ENCODE measurements at regions not wholly inside any gene's neighbourhood (a gene's known extent, or its start where the extent isn't known, plus 50 kb on each side); places are given as distances from the start of the nearest gene placed in this dataset.

- no peak for TF ChIP-seq MLX (CRISPR knock-in tag; conservative IDR thresholded peaks at IDR 0.05)
- TF ChIP-seq SETDB1 (IDR thresholded peaks at IDR 0.05; ENCODE audit: low read length): no peak
- no peak for TF ChIP-seq ETV1 (tag; conservative IDR thresholded peaks at IDR 0.05; ENCODE audit: low read depth)
- TF ChIP-seq PHF8 (IDR thresholded peaks at IDR 0.05; ENCODE audit: borderline replicate concordance, low read length): no peak
- TF ChIP-seq MEF2A (IDR thresholded peaks at IDR 0.05; ENCODE audit: control insufficient read depth, low read depth, low read length): no peak
- no peak for TF ChIP-seq ZNF830 (CRISPR knock-in tag; IDR thresholded peaks at IDR 0.05)
- TF ChIP-seq FOXA1 (IDR thresholded peaks at IDR 0.05; ENCODE audit: borderline replicate concordance): no peak
- TF ChIP-seq ATF1 (CRISPR knock-in tag; IDR thresholded peaks at IDR 0.05): no peak
- peak; percentile 56 for TF ChIP-seq ATF1 (tag; IDR thresholded peaks at IDR 0.05)
- TF ChIP-seq DDX20 (tag; IDR thresholded peaks at IDR 0.05; ENCODE audit: low read depth): no peak
- no peak for TF ChIP-seq HLTF (IDR thresholded peaks at IDR 0.05)
- TF ChIP-seq LARP7 (IDR thresholded peaks at IDR 0.05): 0 out of 2 replicates have a peak, but pooled peaks have one; percentile 47
- TF ChIP-seq TFE3 (CRISPR knock-in tag; IDR thresholded peaks at IDR 0.05): no peak
- no peak for TF ChIP-seq ASH1L (IDR thresholded peaks at IDR 0.05; ENCODE audit: borderline replicate concordance, low read depth, partially characterized antibody)
- TF ChIP-seq DLX4 (CRISPR knock-in tag; IDR thresholded peaks at IDR 0.05): no peak
- no peak for TF ChIP-seq ZNF232 (CRISPR knock-in tag; IDR thresholded peaks at IDR 0.05)
- no peak for TF ChIP-seq ZC3H8 (IDR thresholded peaks at IDR 0.05)
- TF ChIP-seq HES1 (IDR thresholded peaks at IDR 0.05; ENCODE audit: low read depth): no peak
- no peak for TF ChIP-seq MYBL2 (IDR thresholded peaks at IDR 0.05; ENCODE audit: low read depth)
- TF ChIP-seq MYBL2 (CRISPR knock-in tag; IDR thresholded peaks at IDR 0.05; ENCODE audit: borderline replicate concordance): no peak
- TF ChIP-seq CTCFL (IDR thresholded peaks at IDR 0.05; ENCODE audit: borderline replicate concordance, insufficient read depth, low read depth, low read length, poor library complexity, severe bottlenecking): peak; percentile 76
- no peak for TF ChIP-seq ZNF23 (CRISPR knock-in tag; IDR thresholded peaks at IDR 0.05)
These were observed 64.3 kb downstream of the MRPL14 start (continued) for GRCh38 chr6:44062771-44063560.

Data from K562 (cell line).